ENCODE measurements at regions not wholly inside any gene's neighbourhood (a gene's known extent, or its start where the extent isn't known, plus 50 kb on each side); places are given as distances from the start of the nearest gene placed in this dataset.
A peak's percentile ranks its signal among the peaks of the same experiment; 100 is the strongest.

DNA sequence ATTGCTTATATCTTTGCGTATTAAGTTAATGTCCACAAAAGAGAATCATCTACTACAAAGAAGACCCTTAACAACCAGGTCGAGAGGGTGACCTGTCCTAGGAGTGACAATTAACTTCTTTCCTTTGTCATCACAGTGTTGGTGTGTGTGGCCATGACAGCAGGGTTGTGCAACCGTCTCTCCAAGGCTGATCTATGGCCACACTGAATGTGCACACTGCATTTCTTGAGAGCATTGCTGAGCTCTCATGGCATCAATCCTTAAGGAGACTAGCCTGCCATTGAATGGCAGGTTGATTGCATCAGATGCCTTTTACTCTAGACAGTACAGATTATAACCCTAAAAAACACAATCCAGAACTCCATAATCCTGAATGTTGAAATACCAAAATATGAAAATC lies 86.5 kb upstream of the OLFM3 start:
- H2AFZ ChIP-seq (ENCODE audit: low read depth, low read length): no peak overlapping the region
- H3K36me3 ChIP-seq (ENCODE audit: insufficient read depth, low read length): no peaks in the 10 kb centered on the region
- H3K27me3 ChIP-seq (ENCODE audit: insufficient read depth, low read length, poor library complexity): no peaks in the 10 kb centered on the region
- TF ChIP-seq CTCF (IDR thresholded peaks at IDR 0.05; ENCODE audit: borderline replicate concordance, extremely low read depth, low read length, poor library complexity, severe bottlenecking): no peak
- no peak for TF ChIP-seq EZH2 (IDR thresholded peaks at IDR 0.05; ENCODE audit: borderline replicate concordance, low read depth, low read length, severe bottlenecking)
- DNase-seq (no peak), ATAC-seq (ENCODE audit: insufficient read depth, low read depth) (no peak)
- no peaks in the 10 kb centered on the region for H3K4me1 ChIP-seq (ENCODE audit: insufficient read depth, low read length)
- no peaks in the 10 kb centered on the region for H4K20me1 ChIP-seq (ENCODE audit: insufficient read depth, low read length)
- H3K4me2 ChIP-seq (ENCODE audit: insufficient read depth, low read length): no peak overlapping the region
- H3K27ac ChIP-seq (ENCODE audit: low read length): no peak overlapping the region
- H3K4me3 ChIP-seq (ENCODE audit: low read depth in 1 of 2, low read length in 2 of 2): no peak overlapping the region
- H3K9ac ChIP-seq (ENCODE audit: low read depth, low read length): no peak overlapping the region
- H3K79me2 ChIP-seq (ENCODE audit: insufficient read depth, low read length): no peaks in the 10 kb centered on the region
- H3K9me3 ChIP-seq (ENCODE audit: insufficient read depth, low read length, severe bottlenecking): no peaks in the 10 kb centered on the region

DNA sequence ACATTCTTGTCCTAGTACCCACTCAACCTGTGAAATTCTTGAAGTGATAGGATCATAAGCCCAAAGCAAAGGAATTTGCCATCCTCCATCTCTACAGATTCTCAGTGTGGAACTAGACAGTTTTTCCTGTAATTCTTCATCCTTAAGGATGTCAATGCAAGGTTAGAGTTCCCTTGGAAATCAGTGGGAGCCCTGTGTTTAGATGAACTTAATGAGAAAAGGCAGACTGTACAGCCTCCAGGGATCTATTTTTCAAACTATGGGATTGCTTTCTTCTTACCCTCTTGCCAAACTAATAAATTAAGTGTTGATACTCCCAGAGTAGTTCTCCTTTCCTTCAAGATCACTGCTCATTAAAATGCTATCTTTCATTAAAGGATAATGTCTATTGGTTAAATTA lies 78.1 kb upstream of the OLFM3 start:
- no peaks in the 10 kb centered on the region for H3K9me3 ChIP-seq (ENCODE audit: insufficient read depth, low read length, severe bottlenecking)
- no peak overlapping the region for H3K4me2 ChIP-seq (ENCODE audit: insufficient read depth, low read length)
- ATAC-seq (ENCODE audit: insufficient read depth, low read depth) (no peak), DNase-seq (no peak)
- no peaks in the 10 kb centered on the region for H3K79me2 ChIP-seq (ENCODE audit: insufficient read depth, low read length)
- H3K36me3 ChIP-seq (ENCODE audit: insufficient read depth, low read length): no peaks in the 10 kb centered on the region
- TF ChIP-seq CTCF (IDR thresholded peaks at IDR 0.05; ENCODE audit: borderline replicate concordance, extremely low read depth, low read length, poor library complexity, severe bottlenecking) (no peak), EZH2 (IDR thresholded peaks at IDR 0.05; ENCODE audit: borderline replicate concordance, low read depth, low read length, severe bottlenecking) (no peak)
- H3K27me3 ChIP-seq (ENCODE audit: insufficient read depth, low read length, poor library complexity): no peaks in the 10 kb centered on the region
- H3K9ac ChIP-seq (ENCODE audit: low read depth, low read length): no peak overlapping the region
- H3K4me1 ChIP-seq (ENCODE audit: insufficient read depth, low read length): no peaks in the 10 kb centered on the region
- no peaks in the 10 kb centered on the region for H4K20me1 ChIP-seq (ENCODE audit: insufficient read depth, low read length)
- H3K27ac ChIP-seq (ENCODE audit: low read length): no peak overlapping the region
- H3K4me3 ChIP-seq (ENCODE audit: low read depth in 1 of 2, low read length in 2 of 2): no peak overlapping the region
- no peak overlapping the region; the same call in 1 of the 2 replicates for H2AFZ ChIP-seq (ENCODE audit: low read depth, low read length)

- Histone ChIP-seq H3K36me3 (ENCODE audit: insufficient read depth, low read length) (no peaks in the 10 kb centered on the region), H3K27ac (ENCODE audit: low read length) (no peak overlapping the region), H2AFZ (ENCODE audit: low read depth, low read length) (no peak overlapping the region), H4K20me1 (ENCODE audit: insufficient read depth, low read length) (no peaks in the 10 kb centered on the region), H3K9me3 (ENCODE audit: insufficient read depth, low read length, severe bottlenecking) (no peaks in the 10 kb centered on the region), H3K4me1 (ENCODE audit: insufficient read depth, low read length) (no peaks in the 10 kb centered on the region), H3K4me2 (ENCODE audit: insufficient read depth, low read length) (no peak overlapping the region), H3K27me3 (ENCODE audit: insufficient read depth, low read length, poor library complexity) (no peaks in the 10 kb centered on the region), H3K4me3 (ENCODE audit: low read depth in 1 of 2, low read length in 2 of 2) (no peak overlapping the region), H3K79me2 (ENCODE audit: insufficient read depth, low read length) (no peaks in the 10 kb centered on the region), H3K9ac (ENCODE audit: low read depth, low read length) (no peak overlapping the region)
- no peak for DNase-seq
- TF ChIP-seq CTCF (IDR thresholded peaks at IDR 0.05; ENCODE audit: borderline replicate concordance, extremely low read depth, low read length, poor library complexity, severe bottlenecking): no peak
- TF ChIP-seq EZH2 (IDR thresholded peaks at IDR 0.05; ENCODE audit: borderline replicate concordance, low read depth, low read length, severe bottlenecking): no peak
- ATAC-seq (ENCODE audit: insufficient read depth, low read depth): no peak
These were observed 74.7 kb upstream of the OLFM3 start for GRCh38 chr1:102071451-102071850.

GRCh38 chr1:102050556-102050955 lies 53.8 kb upstream of the OLFM3 start:
- Histone ChIP-seq H3K27me3 (ENCODE audit: insufficient read depth, low read length, poor library complexity) (no peaks in the 10 kb centered on the region), H2AFZ (ENCODE audit: low read depth, low read length) (no peak overlapping the region), H3K9ac (ENCODE audit: low read depth, low read length) (no peak overlapping the region), H3K4me3 (ENCODE audit: low read depth in 1 of 2, low read length in 2 of 2) (no peak overlapping the region), H3K27ac (ENCODE audit: low read length) (no peak overlapping the region), H3K9me3 (ENCODE audit: insufficient read depth, low read length, severe bottlenecking) (no peaks in the 10 kb centered on the region), H3K36me3 (ENCODE audit: insufficient read depth, low read length) (no peaks in the 10 kb centered on the region), H3K4me2 (ENCODE audit: insufficient read depth, low read length) (no peak overlapping the region), H4K20me1 (ENCODE audit: insufficient read depth, low read length) (no peaks in the 10 kb centered on the region), H3K79me2 (ENCODE audit: insufficient read depth, low read length) (no peaks in the 10 kb centered on the region), H3K4me1 (ENCODE audit: insufficient read depth, low read length) (no peaks in the 10 kb centered on the region)
- DNase-seq (no peak), ATAC-seq (ENCODE audit: insufficient read depth, low read depth) (peak; percentile 68)
- TF ChIP-seq CTCF (IDR thresholded peaks at IDR 0.05; ENCODE audit: borderline replicate concordance, extremely low read depth, low read length, poor library complexity, severe bottlenecking) (no peak), EZH2 (IDR thresholded peaks at IDR 0.05; ENCODE audit: borderline replicate concordance, low read depth, low read length, severe bottlenecking) (no peak)

Measured in DND-41 (cell line).